Stomach (tissue), 8 donors: ENCODE measurements at regions not wholly inside any gene's neighbourhood (a gene's known extent, or its start where the extent isn't known, plus 50 kb on each side); places are given as distances from the start of the nearest gene placed in this dataset.
"Not testable (repeated sequence)": the region's sequence is repeated elsewhere in the genome, so short reads cannot be mapped to it uniquely, and the experiment has no call there.

Experiments
- DNase-seq, 2 donors: peaks; one replicate each; pipeline versions ENCODE4 v3.0.0 to v3.0.0-alpha.2; 2013 to 2019
- H3K27ac ChIP-seq, 5 donors: fragments of 200-600 bp in 4 of 5; sonication (generic) in 4 of 5; one replicate each; pipeline ENCODE4 v1.5.1; 2013 to 2019; ENCODE audit warnings: mild to moderate bottlenecking in 1 of 5, moderate library complexity in 1 of 5
- H3K27me3 ChIP-seq, 3 donors: fragments of 200-600 bp; sonication (generic); one replicate each; pipeline ENCODE4 v1.5.1; 2017 to 2019; ENCODE audit warnings: mixed run types in 1 of 3
- H3K36me3 ChIP-seq, 4 donors: fragments of 200-600 bp; sonication (generic); 1 replicate in 3 of 4; 2 replicates in 1 of 4; pipeline ENCODE4 v1.5.1; 2016 to 2019
- H3K4me1 ChIP-seq, 4 donors: fragments of 200-600 bp; sonication (generic); one replicate each; pipeline ENCODE4 v1.5.1; 2016 to 2019
- H3K4me3 ChIP-seq, 4 donors: fragments of 200-600 bp; sonication (generic) in 3 of 4; one replicate each; pipeline ENCODE4 v1.5.1; 2016 to 2019; ENCODE audit warnings: mild to moderate bottlenecking in 1 of 4
- H3K9me3 ChIP-seq, 4 donors: fragments of 200-600 bp; sonication (generic); one replicate each; pipeline ENCODE4 v1.5.1; 2016 to 2019
- EP300 ChIP-seq: sonication (generic); formaldehyde crosslinking; IDR thresholded peaks from one replicate; pipeline ENCODE4 v1.6.1; 2017; ENCODE audit warnings: antibody characterized with exemption
- POLR2A ChIP-seq, 4 donors: fragments of 450-650 bp; IDR thresholded peaks; one replicate each; pipeline ENCODE4 v1.6.1; 2016; ENCODE audit warnings: antibody characterized with exemption in 4 of 4, control low read depth in 2 of 4, mild to moderate bottlenecking in 1 of 4, moderate library complexity in 1 of 4
- POLR2AphosphoS5 ChIP-seq, 3 donors: sonication (generic); formaldehyde crosslinking; IDR thresholded peaks; one replicate each; pipeline ENCODE4 v1.6.1; 2016; ENCODE audit warnings: antibody characterized with exemption in 3 of 3
- WGBS, 5 donors: extraction: QIAGEN DNeasy Blood & Tissue Kit in 3 of 5; methylation state at CpG; one replicate each; pipeline versions ENCODE4 v1.1.5 to v1.1.7; 2013 to 2018; 5-methylcytosine and 5-hydroxymethylcytosine counted together
- intact Hi-C: fragments of 100-400 bp; cut with DNase I; formaldehyde crosslinking; loops from one replicate; pipeline ENCODE4 v1.15.1; 2023; ENCODE audit warnings: low total_unique reads
- TF ChIP-seq, protein P1 (sequence below), 7 experiments: fragments of 450-650 bp in 4 of 7; fragments of 200-600 bp in 3 of 7; sonication (generic) in 3 of 7; IDR thresholded peaks; one replicate each; pipeline ENCODE4 v1.5.1; 2016 to 2019; ENCODE audit warnings: antibody characterized with exemption in 7 of 7, control low read depth in 2 of 7, mild to moderate bottlenecking in 1 of 7
- donor health status: healthy with polysubstance abuse.
- donor health status: Bipolar disorder and iron deficiency.
- donor health status: healthy.

GRCh38 chr5:13585324-13585723 lies 359.2 kb downstream of the DNAH5 start:
- DNase-seq, result no peak
- Histone ChIP-seq H3K4me1 (no peaks in the 10 kb centered on the region), H3K27me3 (no peaks in the 10 kb centered on the region), H3K36me3 (no peaks in the 10 kb centered on the region), H3K27ac (no peak overlapping the region), H3K9me3 (no peaks in the 10 kb centered on the region), H3K4me3 (no peak overlapping the region)
- TF ChIP-seq, protein P1, sequence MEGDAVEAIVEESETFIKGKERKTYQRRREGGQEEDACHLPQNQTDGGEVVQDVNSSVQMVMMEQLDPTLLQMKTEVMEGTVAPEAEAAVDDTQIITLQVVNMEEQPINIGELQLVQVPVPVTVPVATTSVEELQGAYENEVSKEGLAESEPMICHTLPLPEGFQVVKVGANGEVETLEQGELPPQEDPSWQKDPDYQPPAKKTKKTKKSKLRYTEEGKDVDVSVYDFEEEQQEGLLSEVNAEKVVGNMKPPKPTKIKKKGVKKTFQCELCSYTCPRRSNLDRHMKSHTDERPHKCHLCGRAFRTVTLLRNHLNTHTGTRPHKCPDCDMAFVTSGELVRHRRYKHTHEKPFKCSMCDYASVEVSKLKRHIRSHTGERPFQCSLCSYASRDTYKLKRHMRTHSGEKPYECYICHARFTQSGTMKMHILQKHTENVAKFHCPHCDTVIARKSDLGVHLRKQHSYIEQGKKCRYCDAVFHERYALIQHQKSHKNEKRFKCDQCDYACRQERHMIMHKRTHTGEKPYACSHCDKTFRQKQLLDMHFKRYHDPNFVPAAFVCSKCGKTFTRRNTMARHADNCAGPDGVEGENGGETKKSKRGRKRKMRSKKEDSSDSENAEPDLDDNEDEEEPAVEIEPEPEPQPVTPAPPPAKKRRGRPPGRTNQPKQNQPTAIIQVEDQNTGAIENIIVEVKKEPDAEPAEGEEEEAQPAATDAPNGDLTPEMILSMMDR (IDR thresholded peaks at IDR 0.05), result no peak
- no peak for TF ChIP-seq EP300
- no peak for TF ChIP-seq POLR2A (IDR thresholded peaks at IDR 0.05)
- no peak for TF ChIP-seq POLR2AphosphoS5 (IDR thresholded peaks at IDR 0.05)
- intact Hi-C loops, result no loop called here
- WGBS, 5 donors, result 49 to 73% (median 52%) methylated on average over 2 of the region's 2 CpGs

DNA sequence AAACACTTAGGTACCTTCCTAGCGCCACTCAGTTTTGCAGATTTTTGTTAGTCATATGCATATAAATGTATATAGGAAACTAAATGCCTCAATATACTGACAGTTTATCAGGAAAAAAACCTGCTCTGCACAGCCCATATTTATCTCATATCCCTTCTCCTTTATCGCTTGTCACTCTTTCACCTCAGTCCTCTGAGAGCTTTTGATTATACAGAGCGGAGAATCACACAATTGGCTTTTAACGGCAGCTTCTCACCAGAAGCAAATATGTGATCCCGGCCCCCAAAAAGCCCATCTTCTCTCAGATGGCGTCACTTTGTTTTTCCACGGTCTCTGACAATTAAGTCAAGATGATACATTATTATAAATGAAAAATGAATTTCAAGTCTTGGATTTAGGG lies 362.6 kb downstream of the DNAH5 start:
- WGBS, 5 donors, result 70 to 79% (median 78%) methylated on average over 7 of the region's 7 CpGs

DNA sequence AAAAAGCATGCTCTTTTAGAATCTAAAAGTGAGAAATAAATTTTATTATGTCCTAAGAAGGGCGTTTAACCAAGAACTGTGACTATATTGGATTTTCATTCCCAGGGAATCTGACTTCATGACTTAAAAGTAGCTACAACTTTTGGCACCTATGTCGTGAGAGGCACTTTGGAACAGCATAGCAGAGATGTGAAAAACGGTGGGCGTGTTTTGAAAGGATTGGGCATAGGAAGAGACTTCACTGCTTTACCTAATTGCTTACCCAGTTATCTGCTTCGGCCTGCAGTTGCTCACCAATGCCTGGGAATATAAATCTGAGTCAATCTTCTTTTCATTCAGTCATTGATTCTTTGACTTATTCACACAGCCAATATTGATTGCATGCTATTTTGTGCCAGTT lies 363.4 kb downstream of the DNAH5 start:
- TF ChIP-seq POLR2AphosphoS5 (IDR thresholded peaks at IDR 0.05) (no peak), POLR2A (IDR thresholded peaks at IDR 0.05) (no peak), EP300 (no peak)
- TF ChIP-seq, protein P1 (IDR thresholded peaks at IDR 0.05), result no peak
- 57 to 83% (median 74%) methylated on average over 5 of the region's 5 CpGs for WGBS, 5 donors
- H3K4me1 ChIP-seq, result no peaks in the 10 kb centered on the region
- no peak for DNase-seq
- no peak overlapping the region for H3K27ac ChIP-seq
- intact Hi-C loops, result no loop called here
- H3K9me3 ChIP-seq, result no peaks in the 10 kb centered on the region
- H3K4me3 ChIP-seq, result no peak overlapping the region
- H3K36me3 ChIP-seq, result no peaks in the 10 kb centered on the region
- H3K27me3 ChIP-seq, result no peaks in the 10 kb centered on the region

More for the DNA sequence above, 362.6 kb downstream of the DNAH5 start:
- no peak overlapping the region for H3K4me3 ChIP-seq
- H3K9me3 ChIP-seq, result no peaks in the 10 kb centered on the region
- H3K27me3 ChIP-seq, result no peaks in the 10 kb centered on the region
- DNase-seq, result no peak
- TF ChIP-seq EP300 (no peak), POLR2AphosphoS5 (IDR thresholded peaks at IDR 0.05) (no peak), POLR2A (IDR thresholded peaks at IDR 0.05) (no peak)
- TF ChIP-seq, protein P1 (IDR thresholded peaks at IDR 0.05), result no peak
- intact Hi-C loops, result no loop called here
- H3K36me3 ChIP-seq, result no peaks in the 10 kb centered on the region
- no peak overlapping the region for H3K27ac ChIP-seq
- no peaks in the 10 kb centered on the region for H3K4me1 ChIP-seq

DNA sequence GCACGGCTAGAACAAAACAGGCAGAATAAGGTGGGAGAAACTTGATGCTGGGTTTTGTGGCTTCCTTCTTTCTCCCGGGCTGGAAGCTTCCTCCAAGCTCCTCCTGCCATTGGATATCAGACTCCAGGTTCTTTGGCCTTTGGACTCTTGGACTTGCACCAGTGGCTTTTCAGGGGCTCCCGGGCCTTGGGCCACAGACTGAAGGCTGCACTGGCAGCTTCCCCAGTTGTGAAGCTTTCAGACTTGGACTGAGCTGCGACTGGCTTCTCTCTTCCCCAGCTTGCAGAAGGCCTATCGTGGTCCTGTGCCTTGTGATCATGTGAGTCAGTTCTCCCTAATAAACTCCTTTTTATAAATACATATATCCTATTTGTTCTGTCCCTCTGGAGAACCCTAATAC lies 364.4 kb downstream of the DNAH5 start:
- H3K4me3 ChIP-seq, result no peak overlapping the region
- H3K27ac ChIP-seq, result no peak overlapping the region
- TF ChIP-seq POLR2A (IDR thresholded peaks at IDR 0.05), result no peak
- TF ChIP-seq, protein P1 (IDR thresholded peaks at IDR 0.05), result no peak
- TF ChIP-seq EP300, result no peak
- TF ChIP-seq POLR2AphosphoS5 (IDR thresholded peaks at IDR 0.05), result no peak
- no peaks in the 10 kb centered on the region for H3K27me3 ChIP-seq
- intact Hi-C loops, result no loop called here
- H3K36me3 ChIP-seq, result no peaks in the 10 kb centered on the region
- no peaks in the 10 kb centered on the region for H3K4me1 ChIP-seq
- no peaks in the 10 kb centered on the region for H3K9me3 ChIP-seq
- DNase-seq, result no peak
- 38 to 71% (median 48%) methylated on average over 5 of the region's 5 CpGs for WGBS, 5 donors

DNA sequence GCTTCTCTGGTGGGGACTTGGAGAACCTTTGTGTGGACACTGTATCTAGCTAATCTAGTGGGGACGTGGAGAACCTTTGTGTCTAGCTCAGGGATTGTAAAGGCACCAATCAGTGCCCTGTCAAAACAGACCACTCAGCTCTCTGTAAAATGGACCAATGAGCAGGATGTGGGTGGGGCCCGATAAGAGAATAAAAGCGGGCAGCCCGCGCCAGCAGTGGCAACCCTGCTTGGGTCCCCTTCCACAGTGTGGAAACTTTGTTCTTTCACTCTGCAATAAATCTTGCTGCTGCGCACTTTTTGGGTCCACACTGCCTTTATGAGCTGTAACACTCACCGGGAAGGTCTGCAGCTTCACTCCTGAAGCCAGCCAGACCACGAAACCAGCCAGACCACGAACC lies 365.4 kb downstream of the DNAH5 start:
- 85 to 96% (median 91%) methylated on average over 8 to 9 of the region's 9 CpGs for WGBS, 5 donors
- H3K4me1 ChIP-seq, H3K36me3 ChIP-seq, H3K4me3 ChIP-seq, intact Hi-C loops, H3K9me3 ChIP-seq, DNase-seq, H3K27me3 ChIP-seq, H3K27ac ChIP-seq: not testable (repeated sequence)

GRCh38 chr5:13578311-13579039 lies 366.0 kb downstream of the DNAH5 start:
- DNase-seq, H3K27me3 ChIP-seq, H3K4me3 ChIP-seq, H3K27ac ChIP-seq, H3K9me3 ChIP-seq, H3K4me1 ChIP-seq, intact Hi-C loops, H3K36me3 ChIP-seq: not testable (repeated sequence)
- WGBS, 5 donors, result 78 to 91% (median 84%) methylated on average over 24 to 48 of the region's 48 CpGs
